Activated CD8-positive, alpha-beta memory T cell treated with anti-CD3 and anti-CD28 coated beads, Interleukin-2, amount 50 U/mL, for 4 hours (primary cell): ENCODE measurements at regions not wholly inside any gene's neighbourhood (a gene's known extent, or its start where the extent isn't known, plus 50 kb on each side); places are given as distances from the start of the nearest gene placed in this dataset.

Experiments used
- DNase-seq: peaks from one replicate; pipeline ENCODE4 v3.0.0-alpha.2; 2020

GRCh38 chr9:105148328-105149006 lies 96.0 kb upstream of the SLC44A1 start:
- no peak for DNase-seq

GRCh38 chr9:105150991-105151685 lies 93.3 kb upstream of the SLC44A1 start:
- DNase-seq: no peak

GRCh38 chr9:105151686-105151995 lies 92.8 kb upstream of the SLC44A1 start:
- no peak for DNase-seq

- DNase-seq: no peak
Measured at GRCh38 chr9:105154723-105155191, 89.7 kb upstream of the SLC44A1 start.

GRCh38 chr9:105157171-105157583 lies 87.3 kb upstream of the SLC44A1 start:
- DNase-seq: no peak

GRCh38 chr9:105158020-105158419 lies 86.4 kb upstream of the SLC44A1 start:
- no peak for DNase-seq

- DNase-seq: no peak
Measured at GRCh38 chr9:105158898-105159297, 85.6 kb upstream of the SLC44A1 start.

- DNase-seq: no peak
Measured at GRCh38 chr9:105168870-105169319, 75.6 kb upstream of the SLC44A1 start.

- DNase-seq: no peak
Measured at GRCh38 chr9:105171076-105171475, 73.4 kb upstream of the SLC44A1 start.

- DNase-seq: no peak
Measured at GRCh38 chr9:105171589-105171988, 72.9 kb upstream of the SLC44A1 start.

GRCh38 chr9:105172436-105172835 lies 72.0 kb upstream of the SLC44A1 start:
- no peak for DNase-seq

- no peak for DNase-seq
Measured at GRCh38 chr9:105173306-105173705, 71.1 kb upstream of the SLC44A1 start.

GRCh38 chr9:105173826-105174225 lies 70.6 kb upstream of the SLC44A1 start:
- no peak for DNase-seq

GRCh38 chr9:105176194-105176593 lies 68.3 kb upstream of the SLC44A1 start:
- no peak for DNase-seq

- DNase-seq: no peak
Measured at GRCh38 chr9:105178076-105178475, 66.4 kb upstream of the SLC44A1 start.

- DNase-seq: no peak
Measured at GRCh38 chr9:105187781-105188180, 56.7 kb upstream of the SLC44A1 start.

- DNase-seq: no peak
Measured at GRCh38 chr9:105188746-105189145, 55.7 kb upstream of the SLC44A1 start.

- no peak for DNase-seq
Measured at GRCh38 chr9:105191508-105192121, 52.8 kb upstream of the SLC44A1 start.

- no peak for DNase-seq
Measured at GRCh38 chr9:105193560-105193959, 50.9 kb upstream of the SLC44A1 start.

- no peak for DNase-seq
Measured at GRCh38 chr9:105194234-105194633, 50.2 kb upstream of the SLC44A1 start.
